ENCODE measurements at regions not wholly inside any gene's neighbourhood (a gene's known extent, or its start where the extent isn't known, plus 50 kb on each side); places are given as distances from the start of the nearest gene placed in this dataset.

- TF ChIP-seq CTCF (IDR thresholded peaks at IDR 0.05 in 4 of 5, conservative IDR thresholded peaks at IDR 0.05 in 1 of 5) (no peak), POLR2A (IDR thresholded peaks at IDR 0.05) (no peak)
These were observed 312.5 kb downstream of the NPR3 start for GRCh38 chr5:33023649-33024048.
